ENCODE measurements at regions not wholly inside any gene's neighbourhood (a gene's known extent, or its start where the extent isn't known, plus 50 kb on each side); places are given as distances from the start of the nearest gene placed in this dataset.

DNA sequence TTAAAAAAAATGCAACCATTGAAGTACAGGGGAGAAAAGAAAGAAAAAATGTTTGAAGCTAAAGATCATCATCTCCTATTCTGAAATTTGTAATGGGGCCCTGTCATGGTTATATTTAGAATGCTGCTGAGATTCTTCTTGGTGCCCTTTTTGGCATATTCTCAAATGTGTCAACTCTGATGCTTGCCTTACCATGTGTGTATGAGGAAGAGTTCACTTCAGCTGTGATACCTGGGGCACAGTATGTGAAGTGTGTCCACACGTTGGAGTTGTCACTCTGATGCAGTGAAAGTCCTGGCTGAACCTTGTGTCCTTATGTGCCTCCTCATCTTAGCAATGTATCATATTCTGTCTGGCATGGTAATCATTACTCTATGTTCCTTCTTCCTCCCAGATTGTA is 377.9 kb downstream of the RAPGEF2 start:
- H3K27me3 ChIP-seq (ENCODE audit: low read depth), result peaks cover 16% of the 10 kb centered on the region
- H3K36me3 ChIP-seq, result no peaks in the 10 kb centered on the region
- DNase-seq, result no peak
- TF ChIP-seq, protein P1, sequence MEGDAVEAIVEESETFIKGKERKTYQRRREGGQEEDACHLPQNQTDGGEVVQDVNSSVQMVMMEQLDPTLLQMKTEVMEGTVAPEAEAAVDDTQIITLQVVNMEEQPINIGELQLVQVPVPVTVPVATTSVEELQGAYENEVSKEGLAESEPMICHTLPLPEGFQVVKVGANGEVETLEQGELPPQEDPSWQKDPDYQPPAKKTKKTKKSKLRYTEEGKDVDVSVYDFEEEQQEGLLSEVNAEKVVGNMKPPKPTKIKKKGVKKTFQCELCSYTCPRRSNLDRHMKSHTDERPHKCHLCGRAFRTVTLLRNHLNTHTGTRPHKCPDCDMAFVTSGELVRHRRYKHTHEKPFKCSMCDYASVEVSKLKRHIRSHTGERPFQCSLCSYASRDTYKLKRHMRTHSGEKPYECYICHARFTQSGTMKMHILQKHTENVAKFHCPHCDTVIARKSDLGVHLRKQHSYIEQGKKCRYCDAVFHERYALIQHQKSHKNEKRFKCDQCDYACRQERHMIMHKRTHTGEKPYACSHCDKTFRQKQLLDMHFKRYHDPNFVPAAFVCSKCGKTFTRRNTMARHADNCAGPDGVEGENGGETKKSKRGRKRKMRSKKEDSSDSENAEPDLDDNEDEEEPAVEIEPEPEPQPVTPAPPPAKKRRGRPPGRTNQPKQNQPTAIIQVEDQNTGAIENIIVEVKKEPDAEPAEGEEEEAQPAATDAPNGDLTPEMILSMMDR (IDR thresholded peaks at IDR 0.05; ENCODE audit: borderline replicate concordance), result no peak
- intact Hi-C loops (cut with micrococcal nuclease), result no loop called here
- no peak overlapping the region for H3K27ac ChIP-seq (replicated peaks)
- peaks cover 7% of the 10 kb centered on the region for H3K4me1 ChIP-seq
- H3K9me3 ChIP-seq (replicated peaks), result no peaks in the 10 kb centered on the region
- no peak overlapping the region for H3K4me3 ChIP-seq

DNA sequence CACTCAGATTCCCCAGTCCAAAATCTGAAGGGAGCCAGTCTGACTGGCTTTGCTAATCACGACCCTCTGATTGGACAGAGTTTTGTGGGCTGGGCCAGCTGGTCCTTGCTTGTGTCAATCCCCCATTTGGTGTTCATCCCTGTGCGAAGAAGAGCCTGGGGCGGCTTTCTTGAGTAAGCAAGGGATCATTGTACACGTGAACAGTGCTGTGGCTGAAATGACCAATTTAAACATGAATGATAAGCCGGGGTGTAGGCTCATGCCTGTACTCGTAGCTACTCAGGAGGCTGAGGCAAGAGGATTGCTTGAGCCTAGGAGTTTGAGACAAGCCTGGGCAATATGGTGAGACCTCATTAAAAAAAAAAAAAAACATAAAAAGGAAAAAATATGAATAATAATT is 379.1 kb downstream of the RAPGEF2 start:
- Histone ChIP-seq H3K4me1 (peaks cover 7% of the 10 kb centered on the region), H3K4me3 (no peak overlapping the region), H3K27ac (replicated peaks) (no peak overlapping the region), H3K36me3 (no peaks in the 10 kb centered on the region), H3K27me3 (ENCODE audit: low read depth) (peaks cover 26% of the 10 kb centered on the region), H3K9me3 (replicated peaks) (no peaks in the 10 kb centered on the region)
- DNase-seq, result no peak
- TF ChIP-seq, protein P1 (IDR thresholded peaks at IDR 0.05; ENCODE audit: borderline replicate concordance), result no peak
- intact Hi-C loops (cut with micrococcal nuclease), result no loop called here

DNA sequence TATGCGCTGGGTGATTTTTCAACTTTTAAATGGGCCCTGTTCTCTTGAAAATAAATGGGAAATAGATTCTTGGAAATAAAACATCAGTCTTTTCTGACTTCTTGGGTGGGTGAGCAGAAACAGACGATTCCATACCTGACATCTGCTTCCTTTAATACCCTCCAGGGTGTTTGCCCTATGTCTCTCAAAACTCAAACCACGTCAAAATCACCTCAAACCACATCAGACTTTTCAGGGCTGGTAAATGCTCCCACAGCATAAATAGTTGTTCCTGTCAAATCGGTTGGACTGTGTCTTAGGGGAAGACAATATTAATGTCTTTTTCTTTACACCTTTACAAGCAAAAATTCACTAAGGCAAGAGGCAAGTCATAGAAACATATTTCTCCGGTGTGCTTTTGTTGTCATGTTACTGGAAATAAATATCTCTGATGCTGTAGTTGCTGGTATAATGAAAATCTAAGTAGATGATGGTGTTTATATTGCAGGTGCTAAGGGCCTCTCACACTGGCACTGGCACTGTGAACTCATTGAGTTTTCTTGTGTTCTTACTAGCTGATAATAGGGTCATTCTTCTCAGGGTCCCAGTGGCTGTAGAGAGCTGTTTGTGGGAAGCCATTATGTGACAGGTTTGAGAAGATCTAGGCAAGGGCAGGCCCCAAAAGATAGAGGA is 380.4 kb downstream of the RAPGEF2 start:
- DNase-seq, result no peak
- intact Hi-C loops (cut with micrococcal nuclease), result no loop called here
- H3K36me3 ChIP-seq, result no peaks in the 10 kb centered on the region
- TF ChIP-seq, protein P1 (IDR thresholded peaks at IDR 0.05; ENCODE audit: borderline replicate concordance), result no peak
- peaks cover 37% of the 10 kb centered on the region for H3K27me3 ChIP-seq (ENCODE audit: low read depth)
- no peak overlapping the region for H3K4me3 ChIP-seq
- peaks cover 14% of the 10 kb centered on the region for H3K4me1 ChIP-seq
- no peak overlapping the region for H3K27ac ChIP-seq (replicated peaks)
- no peaks in the 10 kb centered on the region for H3K9me3 ChIP-seq (replicated peaks)

DNA sequence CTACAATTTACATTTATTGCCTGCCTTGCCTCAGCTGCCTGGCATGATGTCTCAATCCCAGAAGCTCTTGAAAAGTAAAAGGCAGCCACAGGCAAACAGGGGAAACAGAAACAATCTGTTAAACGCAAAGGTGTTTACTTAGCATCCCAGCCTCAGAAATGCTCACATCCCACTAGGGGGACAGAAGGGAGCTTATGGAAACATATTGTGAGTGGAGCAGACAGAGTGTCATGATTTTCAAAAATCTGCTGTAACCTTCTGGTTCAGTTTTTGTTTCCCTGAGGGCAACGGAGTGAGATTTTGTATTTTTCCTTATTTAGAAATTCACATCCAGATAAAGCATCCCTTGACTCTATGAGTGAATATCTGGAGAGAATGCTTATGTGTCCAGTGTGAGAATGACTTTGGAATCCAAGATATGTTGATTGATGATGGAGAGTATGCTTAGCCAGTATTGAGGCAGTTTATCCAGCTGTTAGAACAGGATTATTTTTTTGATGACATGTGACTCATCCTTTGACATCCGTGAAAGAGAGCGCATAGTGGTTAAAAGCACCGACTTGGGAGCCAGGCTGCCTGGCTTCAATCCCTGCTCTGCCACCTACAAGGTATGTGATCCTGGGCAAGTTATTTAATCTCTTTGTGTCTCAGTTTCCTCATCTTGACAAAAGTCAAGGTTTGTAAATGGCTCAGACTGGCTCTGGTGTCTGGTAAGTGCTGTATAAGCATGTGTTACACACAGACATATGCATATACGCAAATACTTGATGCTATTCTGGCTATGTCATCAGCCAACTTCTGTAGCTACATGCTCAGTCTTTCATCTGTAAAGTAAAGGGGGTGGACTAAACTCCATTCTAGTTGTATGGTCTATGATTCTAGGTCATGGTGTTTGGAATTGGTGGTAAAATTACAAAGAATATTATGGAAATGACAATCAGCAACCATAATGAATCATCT is 381.2 kb downstream of the RAPGEF2 start:
- no peak for DNase-seq
- intact Hi-C loops (cut with micrococcal nuclease), result no loop called here
- Histone ChIP-seq H3K9me3 (replicated peaks) (no peaks in the 10 kb centered on the region), H3K4me3 (no peak overlapping the region), H3K4me1 (peaks cover 14% of the 10 kb centered on the region), H3K36me3 (no peaks in the 10 kb centered on the region), H3K27me3 (ENCODE audit: low read depth) (peaks cover 45% of the 10 kb centered on the region), H3K27ac (replicated peaks) (no peak overlapping the region)
- TF ChIP-seq, protein P1 (IDR thresholded peaks at IDR 0.05; ENCODE audit: borderline replicate concordance), result no peak

DNA sequence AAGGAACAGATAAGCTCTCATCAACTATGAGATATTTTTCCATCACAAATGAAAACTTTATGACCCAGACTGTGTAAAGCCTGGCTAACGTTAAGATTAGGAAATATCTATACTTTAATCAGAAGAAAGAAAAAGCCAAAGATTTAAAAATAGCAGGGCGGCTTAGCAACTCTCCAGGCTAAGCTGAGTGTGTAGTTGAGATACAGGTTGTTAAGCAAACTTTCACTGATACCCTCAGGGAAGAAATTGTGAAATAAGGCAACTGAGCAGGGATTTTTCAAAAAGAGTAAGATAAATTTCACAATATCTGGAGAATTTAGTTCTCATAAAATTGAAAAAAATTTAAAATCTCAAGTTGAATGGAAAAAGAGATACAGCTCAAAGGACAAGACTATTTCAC is 382.0 kb downstream of the RAPGEF2 start:
- TF ChIP-seq, protein P1 (IDR thresholded peaks at IDR 0.05; ENCODE audit: borderline replicate concordance), result no peak
- no peaks in the 10 kb centered on the region for H3K9me3 ChIP-seq (replicated peaks)
- H3K27me3 ChIP-seq (ENCODE audit: low read depth), result peaks cover 47% of the 10 kb centered on the region
- DNase-seq, result no peak
- H3K4me1 ChIP-seq, result peaks cover 14% of the 10 kb centered on the region
- H3K27ac ChIP-seq (replicated peaks), result no peak overlapping the region
- intact Hi-C loops (cut with micrococcal nuclease), result no loop called here
- no peaks in the 10 kb centered on the region for H3K36me3 ChIP-seq
- no peak overlapping the region for H3K4me3 ChIP-seq
